ENCODE measurements at regions not wholly inside any gene's neighbourhood (a gene's known extent, or its start where the extent isn't known, plus 50 kb on each side); places are given as distances from the start of the nearest gene placed in this dataset.

DNA sequence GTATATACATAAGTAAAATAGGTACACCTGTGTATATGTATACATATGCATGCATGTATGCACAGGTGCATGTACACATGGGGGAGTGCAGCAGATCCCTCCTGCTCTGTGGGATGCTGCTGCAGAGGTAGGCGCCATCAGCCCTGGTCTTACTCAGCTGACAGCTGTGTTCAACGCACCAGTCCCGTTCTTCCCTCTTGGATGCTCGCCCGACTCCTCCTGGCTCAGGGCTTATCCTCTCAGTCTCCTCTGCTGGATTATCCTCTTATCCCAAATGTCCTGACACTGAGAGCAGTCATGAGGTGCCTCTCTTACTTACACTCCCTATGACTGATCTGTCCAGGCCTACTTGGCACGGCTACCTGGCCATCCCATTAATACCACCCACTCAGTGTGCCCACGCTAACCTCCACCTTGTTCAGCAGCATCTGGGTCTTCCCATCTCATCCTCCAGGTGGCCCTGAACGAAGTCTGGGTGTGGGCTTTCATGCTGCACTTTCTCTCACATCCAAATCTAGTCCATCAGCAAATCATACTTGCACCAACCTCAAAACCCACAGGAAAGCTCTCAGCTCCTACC is 357.1 kb downstream of the TCERG1L start:
- TF ChIP-seq, protein P1, sequence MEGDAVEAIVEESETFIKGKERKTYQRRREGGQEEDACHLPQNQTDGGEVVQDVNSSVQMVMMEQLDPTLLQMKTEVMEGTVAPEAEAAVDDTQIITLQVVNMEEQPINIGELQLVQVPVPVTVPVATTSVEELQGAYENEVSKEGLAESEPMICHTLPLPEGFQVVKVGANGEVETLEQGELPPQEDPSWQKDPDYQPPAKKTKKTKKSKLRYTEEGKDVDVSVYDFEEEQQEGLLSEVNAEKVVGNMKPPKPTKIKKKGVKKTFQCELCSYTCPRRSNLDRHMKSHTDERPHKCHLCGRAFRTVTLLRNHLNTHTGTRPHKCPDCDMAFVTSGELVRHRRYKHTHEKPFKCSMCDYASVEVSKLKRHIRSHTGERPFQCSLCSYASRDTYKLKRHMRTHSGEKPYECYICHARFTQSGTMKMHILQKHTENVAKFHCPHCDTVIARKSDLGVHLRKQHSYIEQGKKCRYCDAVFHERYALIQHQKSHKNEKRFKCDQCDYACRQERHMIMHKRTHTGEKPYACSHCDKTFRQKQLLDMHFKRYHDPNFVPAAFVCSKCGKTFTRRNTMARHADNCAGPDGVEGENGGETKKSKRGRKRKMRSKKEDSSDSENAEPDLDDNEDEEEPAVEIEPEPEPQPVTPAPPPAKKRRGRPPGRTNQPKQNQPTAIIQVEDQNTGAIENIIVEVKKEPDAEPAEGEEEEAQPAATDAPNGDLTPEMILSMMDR (IDR thresholded peaks at IDR 0.05) = no peak
- TF ChIP-seq POLR2AphosphoS5 (IDR thresholded peaks at IDR 0.05) = no peak
- TF ChIP-seq POLR2A (IDR thresholded peaks at IDR 0.05) = no peak
- H3K9me3 ChIP-seq = no peaks in the 10 kb centered on the region
- intact Hi-C loops (cut with DNase I) = no loop called here
- 52% methylated on average over 8 of the region's 8 CpGs for WGBS
- no peaks in the 10 kb centered on the region for H3K4me1 ChIP-seq (replicated peaks)
- DNase-seq (ENCODE audit: low spot score) = no peak
- H3K27me3 ChIP-seq (replicated peaks; ENCODE audit: insufficient read depth) = no peaks in the 10 kb centered on the region
- no peaks in the 10 kb centered on the region for H3K36me3 ChIP-seq
- H3K27ac ChIP-seq = no peak overlapping the region
- H3K4me3 ChIP-seq = no peak overlapping the region

DNA sequence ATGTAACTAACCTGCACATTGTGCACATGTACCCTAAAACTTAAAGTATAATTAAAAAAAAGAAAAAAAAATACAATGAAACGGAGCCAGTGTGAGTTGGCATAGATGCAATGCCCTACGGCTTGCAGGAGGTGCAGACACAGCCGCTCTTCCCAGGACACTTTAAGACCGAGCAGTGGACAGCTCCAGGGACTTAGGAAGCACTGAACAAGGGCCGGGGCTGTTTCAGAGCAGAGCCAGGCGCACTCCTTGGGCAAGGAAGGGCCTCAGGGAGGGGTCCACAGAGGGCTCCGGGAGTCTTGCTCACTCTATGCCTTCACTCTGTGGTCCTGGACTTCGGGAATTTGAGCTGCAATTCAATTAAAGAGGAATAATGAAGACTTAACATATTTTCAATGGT is 355.3 kb downstream of the TCERG1L start:
- no peak for DNase-seq (ENCODE audit: low spot score)
- no peak overlapping the region for H3K4me3 ChIP-seq
- no peaks in the 10 kb centered on the region for H3K27me3 ChIP-seq (replicated peaks; ENCODE audit: insufficient read depth)
- intact Hi-C loops (cut with DNase I) = no loop called here
- no peaks in the 10 kb centered on the region for H3K9me3 ChIP-seq
- no peak overlapping the region for H3K27ac ChIP-seq
- H3K4me1 ChIP-seq (replicated peaks) = no peaks in the 10 kb centered on the region
- TF ChIP-seq POLR2AphosphoS5 (IDR thresholded peaks at IDR 0.05) (no peak), POLR2A (IDR thresholded peaks at IDR 0.05) (no peak)
- TF ChIP-seq, protein P1 (IDR thresholded peaks at IDR 0.05) = no peak
- WGBS = 53% methylated on average over 8 of the region's 8 CpGs
- no peaks in the 10 kb centered on the region for H3K36me3 ChIP-seq

GRCh38 chr10:130957423-130957822 is 354.1 kb downstream of the TCERG1L start:
- H3K27ac ChIP-seq = no peak overlapping the region
- no peaks in the 10 kb centered on the region for H3K27me3 ChIP-seq (replicated peaks; ENCODE audit: insufficient read depth)
- DNase-seq (ENCODE audit: low spot score) = no peak
- WGBS = 83% methylated on average over 5 of the region's 5 CpGs
- no peaks in the 10 kb centered on the region for H3K9me3 ChIP-seq
- no peaks in the 10 kb centered on the region for H3K36me3 ChIP-seq
- intact Hi-C loops (cut with DNase I) = no loop called here
- H3K4me1 ChIP-seq (replicated peaks) = no peaks in the 10 kb centered on the region
- TF ChIP-seq POLR2AphosphoS5 (IDR thresholded peaks at IDR 0.05) (no peak), POLR2A (IDR thresholded peaks at IDR 0.05) (no peak)
- TF ChIP-seq, protein P1 (IDR thresholded peaks at IDR 0.05) = no peak
- no peak overlapping the region for H3K4me3 ChIP-seq

GRCh38 chr10:130958003-130958402 is 353.5 kb downstream of the TCERG1L start:
- no peak overlapping the region for H3K27ac ChIP-seq
- no peaks in the 10 kb centered on the region for H3K9me3 ChIP-seq
- no peaks in the 10 kb centered on the region for H3K36me3 ChIP-seq
- TF ChIP-seq, protein P1 (IDR thresholded peaks at IDR 0.05) = no peak
- TF ChIP-seq POLR2AphosphoS5 (IDR thresholded peaks at IDR 0.05) (no peak), POLR2A (IDR thresholded peaks at IDR 0.05) (no peak)
- DNase-seq (ENCODE audit: low spot score) = no peak
- WGBS = 75% methylated on average over 6 of the region's 6 CpGs
- no peaks in the 10 kb centered on the region for H3K4me1 ChIP-seq (replicated peaks)
- no peak overlapping the region for H3K4me3 ChIP-seq
- intact Hi-C loops (cut with DNase I) = no loop called here
- no peaks in the 10 kb centered on the region for H3K27me3 ChIP-seq (replicated peaks; ENCODE audit: insufficient read depth)

GRCh38 chr10:130958981-130959751 is 352.4 kb downstream of the TCERG1L start:
- Histone ChIP-seq H3K36me3 (no peaks in the 10 kb centered on the region), H3K4me1 (replicated peaks) (no peaks in the 10 kb centered on the region), H3K9me3 (no peaks in the 10 kb centered on the region), H3K4me3 (no peak overlapping the region), H3K27me3 (replicated peaks; ENCODE audit: insufficient read depth) (no peaks in the 10 kb centered on the region), H3K27ac (no peak overlapping the region)
- DNase-seq (ENCODE audit: low spot score) = no peak
- TF ChIP-seq, protein P1 (IDR thresholded peaks at IDR 0.05) = no peak
- TF ChIP-seq POLR2AphosphoS5 (IDR thresholded peaks at IDR 0.05) (no peak), POLR2A (IDR thresholded peaks at IDR 0.05) (no peak)
- 94% methylated on average over 16 of the region's 16 CpGs for WGBS
- intact Hi-C loops (cut with DNase I) = no loop called here
